ENCODE measurements at regions not wholly inside any gene's neighbourhood (a gene's known extent, or its start where the extent isn't known, plus 50 kb on each side); places are given as distances from the start of the nearest gene placed in this dataset.
"Not testable (repeated sequence)": the region's sequence is repeated elsewhere in the genome, so short reads cannot be mapped to it uniquely, and the experiment has no call there.

- not testable (repeated sequence) for DNase-seq
These were observed 87.4 kb upstream of the TGIF2LY start for GRCh38 chrY:3491423-3491822.

GRCh38 chrY:3494539-3494938 is 84.3 kb upstream of the TGIF2LY start:
- DNase-seq = not testable (repeated sequence)

GRCh38 chrY:3527040-3527439 is 51.8 kb upstream of the TGIF2LY start:
- DNase-seq = peak in 8 of 56 donors; percentile 0
